Caco-2 (cell line): ENCODE measurements at regions not wholly inside any gene's neighbourhood (a gene's known extent, or its start where the extent isn't known, plus 50 kb on each side); places are given as distances from the start of the nearest gene placed in this dataset.

ENCODE experiments used
- BruUV-seq: library from RNA; stranded (reverse); fragments of 400-500 nt; replicated peaks from 2 replicates; lab custom pipeline; 2021; lab: Mats Ljungman, UMichigan
- CTCF ChIA-PET: fragments of 300-600 bp; sonication (Branson Sonifier 250); formaldehyde crosslinking; loops from one replicate; lab custom pipeline; 2022; ENCODE audit warnings: antibody characterized with exemption; lab: Charles Lee
- POLR2A ChIA-PET: fragments of 300-600 bp; sonication (Branson Sonifier 250); formaldehyde crosslinking; loops from one replicate; lab custom pipeline; 2022; ENCODE audit warnings: antibody characterized with exemption; lab: Charles Lee
- DNase-seq, 2 experiments: peaks; one replicate each; pipeline versions ENCODE4 v3.0.0 to v3.0.0-alpha.2; 2020 to 2022
- H3K27me3 ChIP-seq: replicated peaks from 2 replicates; pipeline ENCODE4 v1.6.0; 2011; ENCODE audit warnings: low read length; ENCODE audit not compliant: control insufficient read depth, insufficient read depth
- H3K36me3 ChIP-seq: 2 replicates; pipeline ENCODE4 v1.5.1; 2011; ENCODE audit warnings: low read length; ENCODE audit not compliant: control insufficient read depth, insufficient read depth
- H3K4me1 ChIP-seq: fragments of 250-450 bp; sonication (Bioruptor Pico); 2 replicates; pipeline ENCODE4 v1.5.1; 2020; ENCODE audit warnings: mild to moderate bottlenecking
- H3K4me3 ChIP-seq: 2 replicates; pipeline ENCODE4 v1.5.1; 2011; ENCODE audit warnings: low read depth, mild to moderate bottlenecking, control low read depth, low read length
- H3K9me3 ChIP-seq: fragments of 250-450 bp; sonication (Bioruptor Pico); 2 replicates; pipeline ENCODE4 v1.5.1; 2020; ENCODE audit warnings: mild to moderate bottlenecking, moderate library complexity
- H3K27ac Mint-ChIP-seq: one replicate; pipeline ENCODE4 v1.8.0; 2022; ENCODE audit warnings: mixed read lengths; ENCODE audit not compliant: unreplicated experiment
- H3K27me3 Mint-ChIP-seq: one replicate; pipeline ENCODE4 v1.8.0; 2022; ENCODE audit warnings: mixed read lengths; ENCODE audit not compliant: insufficient read depth, unreplicated experiment
- H3K36me3 Mint-ChIP-seq: one replicate; pipeline ENCODE4 v1.8.0; 2022; ENCODE audit warnings: mild to moderate bottlenecking, mixed read lengths; ENCODE audit not compliant: insufficient read depth, unreplicated experiment
- H3K4me1 Mint-ChIP-seq: one replicate; pipeline ENCODE4 v1.8.0; 2022; ENCODE audit warnings: low read depth, mixed read lengths; ENCODE audit not compliant: unreplicated experiment
- H3K4me3 Mint-ChIP-seq: one replicate; pipeline ENCODE4 v1.8.0; 2022; ENCODE audit warnings: mild to moderate bottlenecking, moderate library complexity, mixed read lengths; ENCODE audit not compliant: unreplicated experiment
- H3K9me3 Mint-ChIP-seq: one replicate; pipeline ENCODE4 v1.8.0; 2022; ENCODE audit warnings: mixed read lengths; ENCODE audit not compliant: unreplicated experiment
- CTCF ChIP-seq, 2 experiments: fragments of 200-600 bp in 1 of 2; IDR thresholded peaks; 1 replicate in 1 of 2; 2 replicates in 1 of 2; pipeline versions ENCODE4 v1.5.1 to v1.8.0; 2011 to 2022; ENCODE audit warnings: antibody characterized with exemption in 1 of 2, control low read depth in 1 of 2, inconsistent platforms in 1 of 2, low read depth in 1 of 2, low read length in 1 of 2, mild to moderate bottlenecking in 1 of 2, moderate library complexity in 1 of 2; ENCODE audit not compliant: insufficient read depth in 1 of 2, severe bottlenecking in 1 of 2, unreplicated experiment in 1 of 2
- intact Hi-C: fragments of 100-400 bp; cut with micrococcal nuclease; formaldehyde crosslinking; loops from one replicate; pipeline ENCODE4 v1.10.0; 2022; ENCODE audit not compliant: unreplicated experiment

GRCh38 chr1:181423301-181423918, 59.9 kb upstream of the CACNA1E start:
- peaks cover 6% of the 10 kb centered on the region for H3K4me1 Mint-ChIP-seq
- peak; percentile 47 to 60 for DNase-seq
- ChIA-PET CTCF (interaction anchor here (0.7 kb wide), 1 partner anchor 542 kb away, joined by 4 read pairs; no protein-coding TSS in a partner anchor), POLR2A (no interaction called here)
- no peaks in the 10 kb centered on the region for H3K36me3 ChIP-seq
- no peak overlapping the region for H3K27ac Mint-ChIP-seq
- H3K36me3 Mint-ChIP-seq: no peaks in the 10 kb centered on the region
- no TSS peak for BruUV-seq
- H3K27me3 ChIP-seq: no peaks in the 10 kb centered on the region
- intact Hi-C loops: no loop called here
- no peak overlapping the region for H3K4me3 ChIP-seq
- H3K9me3 Mint-ChIP-seq: peaks cover 13% of the 10 kb centered on the region
- peaks cover 12% of the 10 kb centered on the region for H3K27me3 Mint-ChIP-seq
- H3K4me3 Mint-ChIP-seq: no peak overlapping the region
- H3K4me1 ChIP-seq: no peaks in the 10 kb centered on the region; the same call in 1 of the 2 replicates
- H3K9me3 ChIP-seq: no peaks in the 10 kb centered on the region
- TF ChIP-seq CTCF (IDR thresholded peaks at IDR 0.05; ENCODE audit: insufficient read depth in 1 of 2, low read depth in 1 of 2, low read length in 1 of 2, severe bottlenecking in 1 of 2, unreplicated experiment in 1 of 2): peak; percentile 50 to 55

- H3K36me3 ChIP-seq: no peaks in the 10 kb centered on the region
- POLR2A ChIA-PET: interaction anchor here (0.6 kb wide), 1 partner anchor 235 kb away, joined by 11 read pairs; no protein-coding TSS in a partner anchor
- H3K27me3 ChIP-seq: no peaks in the 10 kb centered on the region
- DNase-seq: peak; percentile 77 to 86
- H3K36me3 Mint-ChIP-seq: no peaks in the 10 kb centered on the region
- intact Hi-C loops: loop anchor here (1.0 kb wide), 2 partner anchors 27 to 235 kb away; no protein-coding TSS in a partner anchor
- peaks cover 13% of the 10 kb centered on the region for H3K9me3 Mint-ChIP-seq
- CTCF ChIA-PET: interaction anchor here (0.6 to 1.9 kb wide), 18 partner anchors 9 to 512 kb away, joined by 3 to 43 read pairs (median 4); no protein-coding TSS in a partner anchor
- peak; percentile 98 to 99 for TF ChIP-seq CTCF (IDR thresholded peaks at IDR 0.05; ENCODE audit: insufficient read depth in 1 of 2, low read depth in 1 of 2, low read length in 1 of 2, severe bottlenecking in 1 of 2, unreplicated experiment in 1 of 2)
- no peak overlapping the region for H3K4me3 ChIP-seq
- no peaks in the 10 kb centered on the region; the same call in 1 of the 2 replicates for H3K4me1 ChIP-seq
- no TSS peak for BruUV-seq
- no peak overlapping the region for H3K27ac Mint-ChIP-seq
- peaks cover 6% of the 10 kb centered on the region for H3K4me1 Mint-ChIP-seq
- H3K27me3 Mint-ChIP-seq: peaks cover 12% of the 10 kb centered on the region
- H3K9me3 ChIP-seq: no peaks in the 10 kb centered on the region
- H3K4me3 Mint-ChIP-seq: peak overlapping the region; percentile 48
Observed at GRCh38 chr1:181424786-181425403, 58.4 kb upstream of the CACNA1E start.

- intact Hi-C loops: loop anchor here (1.0 kb wide), 2 partner anchors 27 to 235 kb away; no protein-coding TSS in a partner anchor
- no peaks in the 10 kb centered on the region for H3K9me3 ChIP-seq
- peaks cover 12% of the 10 kb centered on the region for H3K27me3 Mint-ChIP-seq
- peaks cover 13% of the 10 kb centered on the region for H3K9me3 Mint-ChIP-seq
- H3K36me3 ChIP-seq: no peaks in the 10 kb centered on the region
- TF ChIP-seq CTCF (IDR thresholded peaks at IDR 0.05; ENCODE audit: insufficient read depth in 1 of 2, low read depth in 1 of 2, low read length in 1 of 2, severe bottlenecking in 1 of 2, unreplicated experiment in 1 of 2): no peak
- H3K36me3 Mint-ChIP-seq: no peaks in the 10 kb centered on the region
- no peak overlapping the region for H3K27ac Mint-ChIP-seq
- H3K4me1 ChIP-seq: no peaks in the 10 kb centered on the region; the same call in 1 of the 2 replicates
- no TSS peak for BruUV-seq
- H3K4me3 Mint-ChIP-seq: no peak overlapping the region
- H3K4me1 Mint-ChIP-seq: peaks cover 6% of the 10 kb centered on the region
- POLR2A ChIA-PET: no interaction called here
- CTCF ChIA-PET: interaction anchor here (0.5 to 1.9 kb wide), 18 partner anchors 8 to 511 kb away, joined by 3 to 43 read pairs (median 4); no protein-coding TSS in a partner anchor
- H3K27me3 ChIP-seq: no peaks in the 10 kb centered on the region
- H3K4me3 ChIP-seq: no peak overlapping the region
- no peak for DNase-seq
Observed at GRCh38 chr1:181425566-181425965, 57.8 kb upstream of the CACNA1E start.
